OCI-LY3 (cell line): ENCODE measurements at regions not wholly inside any gene's neighbourhood (a gene's known extent, or its start where the extent isn't known, plus 50 kb on each side); places are given as distances from the start of the nearest gene placed in this dataset.

ENCODE experiments used
- H2AFZ ChIP-seq: fragments of 200-600, 300-600 bp; shearing (Covaris generic); 2 replicates; pipeline ENCODE4 v1.6.0; 2014; ENCODE audit warnings: antibody characterized with exemption, low read depth, low read length
- H3K27ac ChIP-seq: fragments of 200-600, 300-600 bp; sonication (generic); 2 replicates; pipeline ENCODE4 v1.5.1; 2014; ENCODE audit warnings: mild to moderate bottlenecking, low read length, moderate library complexity, mixed read lengths
- H3K27me3 ChIP-seq: fragments of 200-600, 300-600 bp; sonication (generic); 2 replicates; pipeline ENCODE4 v1.6.1; 2014; ENCODE audit warnings: low read depth, low read length, mixed read lengths
- H3K36me3 ChIP-seq: fragments of 200-600, 300-600 bp; sonication (generic); replicated peaks from 2 replicates; pipeline ENCODE3; 2014; ENCODE audit warnings: low read depth, low read length, mixed read lengths
- H3K4me1 ChIP-seq: fragments of 300-600, 200-600 bp; sonication (generic); 2 replicates; pipeline ENCODE4 v1.6.1; 2014; ENCODE audit warnings: low read length, mixed read lengths
- H3K4me2 ChIP-seq: fragments of 200-600, 300-600 bp; sonication (generic); 2 replicates; pipeline ENCODE4 v1.6.1; 2014; ENCODE audit warnings: low read length, mixed read lengths
- H3K4me3 ChIP-seq: fragments of 300-600, 200-600 bp; sonication (generic); 2 replicates; pipeline ENCODE4 v1.5.1; 2014; ENCODE audit warnings: antibody characterized with exemption, mild to moderate bottlenecking, low read length, moderate library complexity
- H3K79me2 ChIP-seq: fragments of 300-600, 200-600 bp; shearing (Covaris generic); 2 replicates; pipeline ENCODE4 v1.6.1; 2014; ENCODE audit warnings: mild to moderate bottlenecking, low read length, mixed read lengths
- H3K9ac ChIP-seq: fragments of 300-600, 200-600 bp; shearing (Covaris generic); 2 replicates; pipeline ENCODE4 v1.6.0; 2014; ENCODE audit warnings: mild to moderate bottlenecking, low read length, moderate library complexity
- H3K9me3 ChIP-seq: fragments of 200-600, 300-600 bp; shearing (Covaris generic); 2 replicates; pipeline ENCODE4 v1.6.1; 2014; ENCODE audit warnings: low read length, mixed read lengths; ENCODE audit not compliant: insufficient read depth
- H4K20me1 ChIP-seq: fragments of 200-600, 300-600 bp; sonication (generic); 2 replicates; pipeline ENCODE4 v1.6.1; 2016; ENCODE audit warnings: low read length, mixed read lengths; ENCODE audit not compliant: insufficient read depth
- CTCF ChIP-seq: fragments of 200-600, 300-600 bp; sonication (generic); IDR thresholded peaks from 2 replicates; pipeline ENCODE4 v1.5.1; 2014; ENCODE audit warnings: antibody characterized with exemption, low read length, low read depth
- EZH2phosphoT487 ChIP-seq: fragments of 200-600 bp; shearing (Covaris generic); IDR thresholded peaks from 2 replicates; pipeline ENCODE4 v1.6.1; 2018; ENCODE audit warnings: antibody characterized with exemption, mixed run types, low read depth

- Histone ChIP-seq H3K27me3 (no peaks in the 10 kb centered on the region), H3K9me3 (no peaks in the 10 kb centered on the region), H2AFZ (no peak overlapping the region), H3K9ac (no peak overlapping the region), H3K4me3 (no peak overlapping the region), H3K79me2 (no peaks in the 10 kb centered on the region), H3K4me1 (no peaks in the 10 kb centered on the region), H3K27ac (no peak overlapping the region), H3K36me3 (no peaks in the 10 kb centered on the region), H4K20me1 (no peaks in the 10 kb centered on the region; the same call in 1 of the 2 replicates), H3K4me2 (no peak overlapping the region)
- TF ChIP-seq CTCF (no peak), EZH2phosphoT487 (no peak)
Observed at GRCh38 chr16:17757808-17758207, 287.0 kb upstream of the XYLT1 start.

GRCh38 chr16:17755158-17755557 lies 284.4 kb upstream of the XYLT1 start:
- no peaks in the 10 kb centered on the region for H3K79me2 ChIP-seq
- no peak overlapping the region for H3K4me3 ChIP-seq
- H3K36me3 ChIP-seq = no peaks in the 10 kb centered on the region
- no peaks in the 10 kb centered on the region for H3K4me1 ChIP-seq
- TF ChIP-seq EZH2phosphoT487 (no peak), CTCF (no peak)
- no peak overlapping the region for H3K4me2 ChIP-seq
- H3K9ac ChIP-seq = no peak overlapping the region
- no peak overlapping the region for H2AFZ ChIP-seq
- H3K27ac ChIP-seq = no peak overlapping the region
- H4K20me1 ChIP-seq = no peaks in the 10 kb centered on the region; the same call in 1 of the 2 replicates
- H3K9me3 ChIP-seq = no peaks in the 10 kb centered on the region
- H3K27me3 ChIP-seq = no peaks in the 10 kb centered on the region

GRCh38 chr16:17753434-17753833 lies 282.7 kb upstream of the XYLT1 start:
- H3K27ac ChIP-seq = no peak overlapping the region
- no peaks in the 10 kb centered on the region for H4K20me1 ChIP-seq
- H3K9ac ChIP-seq = no peak overlapping the region
- H3K36me3 ChIP-seq = no peaks in the 10 kb centered on the region
- H3K27me3 ChIP-seq = no peaks in the 10 kb centered on the region
- H3K4me1 ChIP-seq = no peaks in the 10 kb centered on the region
- TF ChIP-seq CTCF = no peak
- no peak for TF ChIP-seq EZH2phosphoT487
- H3K4me3 ChIP-seq = no peak overlapping the region
- H2AFZ ChIP-seq = no peak overlapping the region
- H3K4me2 ChIP-seq = no peak overlapping the region
- H3K9me3 ChIP-seq = no peaks in the 10 kb centered on the region
- no peaks in the 10 kb centered on the region for H3K79me2 ChIP-seq

GRCh38 chr16:17749706-17750105 lies 278.9 kb upstream of the XYLT1 start:
- H3K36me3 ChIP-seq = no peaks in the 10 kb centered on the region
- H3K4me1 ChIP-seq = no peaks in the 10 kb centered on the region
- no peak overlapping the region for H3K27ac ChIP-seq
- H3K27me3 ChIP-seq = no peaks in the 10 kb centered on the region
- no peak overlapping the region for H2AFZ ChIP-seq
- H3K9me3 ChIP-seq = no peaks in the 10 kb centered on the region
- no peak overlapping the region for H3K4me2 ChIP-seq
- H4K20me1 ChIP-seq = no peaks in the 10 kb centered on the region
- H3K4me3 ChIP-seq = no peak overlapping the region
- no peak overlapping the region for H3K9ac ChIP-seq
- TF ChIP-seq CTCF (no peak), EZH2phosphoT487 (no peak)
- H3K79me2 ChIP-seq = no peaks in the 10 kb centered on the region
